Cardiac fibroblast (primary cell): ENCODE measurements at regions not wholly inside any gene's neighbourhood (a gene's known extent, or its start where the extent isn't known, plus 50 kb on each side); places are given as distances from the start of the nearest gene placed in this dataset.

ENCODE experiments used
- DNase-seq, 2 donors: peaks; one replicate each; pipeline versions ENCODE4 v3.0.0 to v3.0.0-alpha.2; 2010; ENCODE audit warnings: low read depth in 2 of 2
- H3K4me3 ChIP-seq, 2 donors: replicated peaks in 1 of 2; 1 replicate in 1 of 2; 2 replicates in 1 of 2; pipeline ENCODE4 v1.5.1; 2011; ENCODE audit warnings: low read depth in 2 of 2, low read length in 2 of 2, mild to moderate bottlenecking in 2 of 2, moderate library complexity in 1 of 2
- TF ChIP-seq, protein P1 (sequence below): IDR thresholded peaks from one replicate; pipeline ENCODE4 v1.5.1; 2011; ENCODE audit warnings: low read depth, mild to moderate bottlenecking, low read length, inconsistent platforms

GRCh38 chr3:59391131-59391530, 341.3 kb upstream of the CFAP20DC start:
- H3K4me3 ChIP-seq: no peak overlapping the region
- DNase-seq: no peak
- TF ChIP-seq, protein P1, sequence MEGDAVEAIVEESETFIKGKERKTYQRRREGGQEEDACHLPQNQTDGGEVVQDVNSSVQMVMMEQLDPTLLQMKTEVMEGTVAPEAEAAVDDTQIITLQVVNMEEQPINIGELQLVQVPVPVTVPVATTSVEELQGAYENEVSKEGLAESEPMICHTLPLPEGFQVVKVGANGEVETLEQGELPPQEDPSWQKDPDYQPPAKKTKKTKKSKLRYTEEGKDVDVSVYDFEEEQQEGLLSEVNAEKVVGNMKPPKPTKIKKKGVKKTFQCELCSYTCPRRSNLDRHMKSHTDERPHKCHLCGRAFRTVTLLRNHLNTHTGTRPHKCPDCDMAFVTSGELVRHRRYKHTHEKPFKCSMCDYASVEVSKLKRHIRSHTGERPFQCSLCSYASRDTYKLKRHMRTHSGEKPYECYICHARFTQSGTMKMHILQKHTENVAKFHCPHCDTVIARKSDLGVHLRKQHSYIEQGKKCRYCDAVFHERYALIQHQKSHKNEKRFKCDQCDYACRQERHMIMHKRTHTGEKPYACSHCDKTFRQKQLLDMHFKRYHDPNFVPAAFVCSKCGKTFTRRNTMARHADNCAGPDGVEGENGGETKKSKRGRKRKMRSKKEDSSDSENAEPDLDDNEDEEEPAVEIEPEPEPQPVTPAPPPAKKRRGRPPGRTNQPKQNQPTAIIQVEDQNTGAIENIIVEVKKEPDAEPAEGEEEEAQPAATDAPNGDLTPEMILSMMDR: no peak

DNA sequence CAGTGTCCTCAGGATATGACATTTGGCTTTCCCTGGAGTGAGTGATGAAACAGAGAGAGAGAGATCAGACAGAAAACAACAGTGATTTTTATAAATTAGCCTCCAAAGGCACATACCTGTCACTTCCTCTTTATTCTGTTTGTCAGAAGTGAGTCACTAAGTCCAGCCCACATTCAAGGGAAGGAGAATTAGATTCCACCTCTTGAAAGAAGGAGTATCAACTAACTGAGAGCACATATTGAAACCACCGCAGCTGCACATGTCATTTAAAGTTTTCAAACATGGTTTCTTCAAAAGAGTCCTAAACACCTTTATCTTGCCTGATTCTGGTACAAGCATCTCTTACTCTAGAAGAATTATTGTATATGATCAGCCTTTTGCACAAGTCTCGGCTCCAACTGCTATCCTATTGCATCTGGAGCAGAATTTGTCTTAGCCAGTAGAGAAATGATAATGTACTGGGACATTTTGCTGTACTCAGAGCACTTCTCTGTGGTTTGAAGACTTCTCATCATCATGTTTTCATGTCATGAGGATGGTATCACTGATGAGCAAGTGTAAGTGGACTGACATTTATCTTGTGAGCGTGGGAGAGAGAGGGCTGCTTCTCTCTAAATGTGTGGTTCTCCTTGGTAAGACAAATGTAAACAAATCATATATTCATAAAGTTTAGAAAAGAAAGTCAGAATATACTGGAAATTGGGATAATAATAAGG, 338.9 kb upstream of the CFAP20DC start:
- H3K4me3 ChIP-seq: no peak overlapping the region
- DNase-seq: no peak
- TF ChIP-seq, protein P1: no peak

DNA sequence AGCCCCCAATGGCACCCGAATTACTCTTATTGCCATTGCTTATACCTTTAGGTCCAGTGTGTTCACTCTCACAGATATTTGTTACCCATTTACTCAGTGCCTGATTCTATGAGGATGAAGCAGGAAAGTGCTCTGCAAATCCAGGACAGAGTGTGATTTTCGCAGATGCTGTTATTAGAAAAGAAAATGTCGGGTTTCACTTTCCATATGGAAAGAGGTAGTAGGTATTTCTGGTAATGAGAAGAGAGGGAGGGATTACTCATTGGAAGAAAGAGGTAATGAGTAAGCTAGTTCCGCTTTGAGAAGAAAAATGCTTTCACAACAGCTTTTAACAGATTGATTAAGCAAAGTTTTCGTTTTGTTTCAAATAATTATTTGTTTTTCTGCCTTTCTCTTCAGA, 336.3 kb upstream of the CFAP20DC start:
- H3K4me3 ChIP-seq: no peak overlapping the region
- DNase-seq: no peak
- TF ChIP-seq, protein P1: no peak

DNA sequence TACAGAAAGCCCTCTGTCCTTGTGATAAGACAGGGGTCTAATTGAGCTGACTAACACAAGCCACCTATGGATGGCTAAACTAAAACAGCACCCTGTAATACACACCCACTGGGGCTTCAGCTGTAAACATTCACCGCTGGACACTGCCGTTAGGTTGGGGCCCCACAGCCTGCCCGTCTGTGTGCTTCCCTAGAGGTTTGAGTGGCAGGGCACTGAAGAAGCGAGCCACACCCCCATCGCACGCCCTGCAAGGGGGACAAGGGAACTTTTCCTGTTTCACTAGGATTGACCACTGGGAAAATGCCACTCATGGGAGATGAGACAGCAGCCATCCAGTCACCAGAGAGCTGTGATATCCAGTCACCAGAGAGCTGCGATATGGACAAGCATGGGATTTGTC, 335.7 kb upstream of the CFAP20DC start:
- H3K4me3 ChIP-seq: no peak overlapping the region
- TF ChIP-seq, protein P1: no peak
- DNase-seq: no peak

GRCh38 chr3:59381282-59381681, 331.5 kb upstream of the CFAP20DC start:
- H3K4me3 ChIP-seq: no peak overlapping the region
- TF ChIP-seq, protein P1: no peak
- no peak for DNase-seq

DNA sequence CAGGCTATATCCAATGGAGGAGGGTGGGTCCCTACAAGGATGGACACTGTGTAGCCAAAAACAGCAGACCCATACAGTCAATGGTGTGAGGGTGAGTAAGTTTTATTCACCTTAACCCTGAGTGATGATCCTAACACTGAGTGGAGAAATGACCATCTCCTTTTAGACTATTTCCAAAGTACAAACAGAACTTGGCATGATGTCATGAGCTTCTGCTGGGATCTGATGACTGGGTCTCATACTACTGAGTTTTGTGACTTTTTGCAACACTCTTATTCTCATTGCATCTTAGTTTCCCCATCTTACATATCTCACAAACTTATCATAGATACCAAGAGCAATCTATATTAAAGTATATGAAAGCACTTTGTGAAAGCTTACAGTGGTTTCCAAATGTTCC, 330.3 kb upstream of the CFAP20DC start:
- TF ChIP-seq, protein P1: no peak
- DNase-seq: no peak
- H3K4me3 ChIP-seq: no peak overlapping the region

- no peak overlapping the region for H3K4me3 ChIP-seq
- DNase-seq: no peak
- TF ChIP-seq, protein P1: no peak
Observed at GRCh38 chr3:59374818-59375211, 325.0 kb upstream of the CFAP20DC start.
